ACC112 (cell line): ENCODE measurements at regions not wholly inside any gene's neighbourhood (a gene's known extent, or its start where the extent isn't known, plus 50 kb on each side); places are given as distances from the start of the nearest gene placed in this dataset.
"Not testable (repeated sequence)": the region's sequence is repeated elsewhere in the genome, so short reads cannot be mapped to it uniquely, and the experiment has no call there.

Experiments used
- H2AFZ ChIP-seq: fragments of 200-600 bp; sonication (generic); one replicate; pipeline ENCODE4 v1.6.0; 2017; ENCODE audit warnings: antibody characterized with exemption, low read length; ENCODE audit not compliant: unreplicated experiment
- H3K27ac ChIP-seq: fragments of 200-600 bp; sonication (generic); 2 replicates; pipeline ENCODE4 v1.5.1; 2014; ENCODE audit warnings: low read depth, mild to moderate bottlenecking, antibody characterized with exemption, low read length, moderate library complexity
- H3K27me3 ChIP-seq: fragments of 200-600 bp; sonication (generic); 2 replicates; pipeline ENCODE4 v1.6.1; 2014; ENCODE audit warnings: mild to moderate bottlenecking, antibody characterized with exemption, low read length, moderate library complexity, mixed read lengths; ENCODE audit not compliant: insufficient read depth
- H3K36me3 ChIP-seq: fragments of 200-600 bp; sonication (generic); 2 replicates; pipeline ENCODE4 v1.6.1; 2016; ENCODE audit warnings: mild to moderate bottlenecking, antibody characterized with exemption, low read length, moderate library complexity, mixed read lengths; ENCODE audit not compliant: insufficient read depth
- H3K4me1 ChIP-seq: fragments of 200-600 bp; sonication (generic); one replicate; pipeline ENCODE4 v1.6.1; 2016; ENCODE audit warnings: low read length, mixed read lengths; ENCODE audit not compliant: insufficient read depth, unreplicated experiment, control insufficient read depth
- H3K4me3 ChIP-seq: fragments of 200-600 bp; sonication (generic); 2 replicates; pipeline ENCODE4 v1.5.1; 2014; ENCODE audit warnings: mild to moderate bottlenecking, low read depth, low read length
- H3K79me2 ChIP-seq: fragments of 200-600 bp; sonication (generic); one replicate; pipeline ENCODE4 v1.6.0; 2016; ENCODE audit warnings: low read length; ENCODE audit not compliant: control insufficient read depth, unreplicated experiment, insufficient read depth

DNA sequence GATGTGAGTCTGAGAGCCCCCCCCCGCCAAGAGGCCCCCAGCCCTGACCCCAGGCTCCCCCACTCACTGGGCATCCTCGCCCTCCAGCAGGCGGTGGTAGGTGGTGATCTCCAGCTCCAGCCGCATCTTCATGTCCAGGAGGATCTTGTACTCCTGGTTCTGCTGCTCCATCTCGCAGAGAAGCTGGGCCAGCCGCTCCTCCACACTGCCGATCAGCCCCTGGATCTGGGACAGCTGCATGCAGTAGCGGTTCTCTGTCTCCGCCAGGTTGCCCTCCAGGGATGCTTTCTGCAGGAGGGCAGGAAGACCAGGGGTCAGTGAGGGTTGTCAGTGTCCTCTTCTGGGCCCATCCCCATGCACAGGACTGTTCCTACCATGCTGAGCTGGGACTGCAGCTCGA, 130.0 kb downstream of the TNFRSF13B start:
- not testable (repeated sequence) for H3K27me3 ChIP-seq, H3K79me2 ChIP-seq, H3K27ac ChIP-seq, H3K36me3 ChIP-seq, H3K4me1 ChIP-seq, H3K4me3 ChIP-seq, H2AFZ ChIP-seq

DNA sequence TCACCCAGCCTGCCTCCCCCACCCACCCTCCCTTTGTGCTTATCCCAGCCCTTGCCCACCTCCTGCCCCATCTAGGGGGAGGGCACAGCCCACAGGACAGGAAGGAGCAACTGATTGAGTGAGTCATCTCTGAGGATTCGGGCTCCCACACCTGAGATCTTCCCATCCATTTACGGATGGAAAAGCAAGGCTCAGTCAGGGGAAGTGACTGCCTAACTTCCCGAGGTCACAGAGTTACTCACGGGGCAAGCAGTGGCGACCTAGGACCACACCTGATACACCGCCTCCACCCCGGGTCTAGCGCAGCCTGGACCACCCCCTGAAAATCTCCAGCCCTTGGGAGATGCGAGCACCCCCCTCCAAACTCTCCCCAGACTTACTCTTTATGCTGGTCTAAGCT, 131.7 kb downstream of the TNFRSF13B start:
- not testable (repeated sequence) for H3K4me1 ChIP-seq, H3K79me2 ChIP-seq, H3K27me3 ChIP-seq, H3K36me3 ChIP-seq, H3K4me3 ChIP-seq, H2AFZ ChIP-seq, H3K27ac ChIP-seq

DNA sequence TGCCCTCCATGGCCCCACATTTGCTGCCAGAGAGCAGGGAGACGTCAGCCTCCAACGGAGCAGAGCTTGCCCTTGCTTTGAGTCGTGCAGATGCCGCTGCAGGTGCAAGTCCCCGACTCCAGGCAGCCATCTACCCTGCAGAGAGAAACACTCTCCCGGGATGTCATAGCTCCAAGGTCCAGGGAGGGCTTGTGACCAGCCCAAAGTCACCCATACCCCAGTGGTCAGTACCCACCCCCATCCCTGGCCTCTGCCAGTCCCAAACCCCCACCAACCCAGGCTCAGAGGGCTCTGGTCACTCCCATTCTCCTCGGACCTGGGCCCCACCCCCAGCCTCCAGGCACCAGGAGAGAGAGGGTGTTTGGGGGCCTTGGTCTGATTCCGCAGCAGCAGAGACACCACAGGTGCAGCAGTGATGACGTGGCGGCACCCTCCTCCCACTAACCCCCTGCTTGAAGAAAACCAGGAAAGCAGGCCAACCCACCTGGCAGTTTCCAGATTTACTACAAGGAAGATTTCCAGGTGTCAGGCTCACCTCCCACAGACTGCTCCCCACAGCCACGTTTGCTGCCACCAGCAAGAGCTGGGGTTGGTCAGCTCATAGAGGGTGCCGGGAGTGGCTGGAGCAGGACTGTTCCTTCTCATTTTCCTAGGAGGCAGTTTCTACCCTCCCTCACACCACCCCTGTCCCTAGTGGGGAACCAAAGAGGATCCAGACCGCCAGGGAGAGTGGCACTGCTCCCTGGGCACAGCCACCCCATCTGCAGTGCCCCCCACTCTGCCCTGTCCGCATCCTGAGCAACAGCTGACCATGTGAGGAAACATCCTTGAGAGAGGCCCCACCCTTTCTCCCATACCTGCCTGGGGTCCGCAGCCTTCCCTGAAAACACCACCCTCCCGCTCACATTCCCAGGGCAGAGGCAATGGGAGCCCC, 132.4 kb downstream of the TNFRSF13B start:
- not testable (repeated sequence) for H3K27ac ChIP-seq, H3K4me1 ChIP-seq, H3K79me2 ChIP-seq, H3K27me3 ChIP-seq, H2AFZ ChIP-seq, H3K36me3 ChIP-seq, H3K4me3 ChIP-seq

DNA sequence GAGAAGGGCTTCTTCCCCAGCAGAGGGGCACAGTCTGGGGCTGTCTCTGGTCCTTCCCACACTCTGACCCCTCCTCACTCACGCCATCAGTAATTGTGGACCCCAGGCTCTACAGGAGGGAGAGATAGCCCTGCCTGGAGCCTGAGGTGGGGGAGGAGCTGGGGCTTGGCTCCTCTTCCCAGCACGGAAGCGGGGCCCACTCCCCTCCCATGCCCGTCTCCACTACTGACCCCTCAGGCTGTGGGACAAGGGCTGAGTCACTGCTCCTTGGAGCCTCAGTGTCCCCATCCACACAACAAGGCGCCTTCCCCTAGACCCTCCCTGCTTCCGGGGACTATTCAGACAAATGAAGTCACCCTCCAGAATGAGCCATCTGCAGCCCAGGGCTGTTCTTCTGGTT, 133.1 kb downstream of the TNFRSF13B start:
- H3K79me2 ChIP-seq, H3K4me3 ChIP-seq, H3K4me1 ChIP-seq, H3K36me3 ChIP-seq, H3K27me3 ChIP-seq, H2AFZ ChIP-seq, H3K27ac ChIP-seq: not testable (repeated sequence)

DNA sequence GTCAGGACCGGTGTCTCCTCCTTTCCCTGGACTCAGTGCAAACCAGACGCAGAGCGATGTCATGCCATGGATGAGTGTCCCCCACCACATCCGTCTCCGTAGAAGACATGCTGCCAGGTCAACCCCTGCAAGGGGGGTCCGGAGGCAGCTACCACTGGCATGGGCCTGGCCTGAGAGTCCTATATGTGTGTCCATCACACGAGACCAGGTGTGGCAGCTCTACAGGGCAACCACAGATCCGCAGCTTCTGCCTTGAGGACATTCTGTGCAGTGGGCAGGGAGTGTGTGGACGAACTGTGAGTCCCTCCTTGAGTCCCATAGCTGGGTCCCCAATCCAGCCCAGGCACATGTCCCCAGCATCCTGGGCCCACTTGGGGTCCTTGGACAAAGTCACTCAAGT, 133.6 kb downstream of the TNFRSF13B start:
- not testable (repeated sequence) for H3K27ac ChIP-seq, H3K4me1 ChIP-seq, H2AFZ ChIP-seq, H3K4me3 ChIP-seq, H3K79me2 ChIP-seq, H3K36me3 ChIP-seq, H3K27me3 ChIP-seq

DNA sequence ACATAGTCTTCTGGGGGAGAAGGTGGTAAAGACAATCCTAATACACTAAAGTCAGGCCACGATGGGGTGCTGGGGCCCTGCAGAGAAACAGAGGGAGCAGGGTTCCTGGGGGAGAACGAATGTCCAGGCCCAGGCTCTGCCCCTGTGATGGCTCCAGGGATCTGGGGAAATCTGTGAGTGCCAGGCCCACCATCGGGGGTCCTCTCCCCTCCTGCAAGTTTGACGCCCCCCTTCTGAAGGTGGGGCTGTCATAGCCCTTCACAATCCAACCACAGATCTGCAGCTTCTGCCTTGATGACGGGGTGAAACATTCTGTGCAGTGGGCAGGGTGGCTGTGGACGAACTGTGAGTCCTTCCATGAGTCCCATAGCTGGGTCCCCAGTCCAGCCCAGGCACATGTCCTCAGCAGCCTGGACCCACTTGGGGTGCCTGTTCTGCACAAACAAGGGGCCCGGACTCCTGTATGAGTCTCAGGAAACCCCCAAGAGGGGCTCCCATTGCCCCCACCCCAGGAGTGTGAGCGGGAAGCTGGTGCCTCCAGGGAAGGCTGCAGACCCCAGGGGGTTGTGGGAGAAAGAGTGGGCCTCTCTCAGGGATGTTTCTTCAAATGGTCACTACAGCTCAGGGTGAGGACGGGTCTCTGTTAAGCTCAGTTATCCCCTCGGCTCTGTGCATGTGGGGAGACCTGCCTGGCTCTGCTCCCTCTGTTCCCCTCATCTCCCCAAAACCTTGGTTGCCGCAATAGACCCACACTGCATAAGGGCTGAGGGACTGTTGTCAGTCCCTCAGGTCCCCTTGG, 134.3 kb downstream of the TNFRSF13B start:
- not testable (repeated sequence) for H2AFZ ChIP-seq, H3K27me3 ChIP-seq, H3K27ac ChIP-seq, H3K79me2 ChIP-seq, H3K4me1 ChIP-seq, H3K4me3 ChIP-seq, H3K36me3 ChIP-seq

DNA sequence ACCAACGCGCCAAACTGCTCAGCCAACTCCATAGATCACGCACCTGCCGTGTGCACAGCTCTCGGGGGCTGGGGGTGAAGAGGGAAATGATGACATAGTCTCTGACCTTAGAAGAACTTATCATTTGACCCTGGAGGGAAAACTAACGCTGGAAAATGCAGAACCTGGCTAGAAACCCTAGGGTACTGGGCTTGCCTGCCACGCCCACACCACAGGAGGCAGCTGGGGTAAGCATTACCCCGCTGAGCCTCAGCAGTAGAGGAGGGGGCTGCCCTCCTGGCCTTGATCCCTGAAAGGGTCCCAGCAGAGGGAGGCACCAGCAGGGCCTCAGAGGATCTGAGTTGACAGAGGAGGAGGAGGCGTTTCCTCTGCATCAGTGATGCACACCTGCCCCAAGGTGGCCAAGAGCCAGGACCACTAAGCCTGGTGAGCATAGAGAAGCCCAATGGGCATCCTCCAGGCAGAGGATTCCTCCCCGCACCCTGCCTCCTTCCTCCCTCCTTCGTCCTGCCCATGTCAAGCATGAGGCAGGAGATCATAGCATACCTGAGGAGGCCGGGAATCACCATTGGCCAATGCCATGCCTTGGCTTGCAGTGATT, 135.5 kb downstream of the TNFRSF13B start:
- H3K79me2 ChIP-seq, H3K4me3 ChIP-seq, H3K27ac ChIP-seq, H3K4me1 ChIP-seq, H2AFZ ChIP-seq, H3K27me3 ChIP-seq, H3K36me3 ChIP-seq: not testable (repeated sequence)

DNA sequence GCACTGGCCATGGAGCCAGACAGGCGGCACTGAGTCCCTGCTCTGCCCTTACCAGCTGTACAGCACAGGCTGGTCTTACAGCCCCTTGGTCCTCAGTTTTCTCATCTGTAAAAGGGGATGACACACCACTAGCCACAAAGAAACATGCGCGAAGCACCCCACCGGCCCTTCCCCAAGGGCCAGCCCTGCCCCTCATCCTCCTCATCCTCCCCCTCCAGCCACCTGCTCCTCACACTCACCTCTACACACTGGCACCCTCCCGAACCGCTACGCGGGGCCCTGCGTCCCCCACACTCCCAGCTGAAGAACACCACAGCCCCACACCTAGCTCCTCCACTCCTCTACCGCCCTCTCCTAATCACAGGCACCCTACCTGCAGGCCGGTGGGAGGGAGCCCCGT, 138.4 kb downstream of the TNFRSF13B start:
- H2AFZ ChIP-seq, H3K4me1 ChIP-seq, H3K4me3 ChIP-seq, H3K27ac ChIP-seq, H3K36me3 ChIP-seq, H3K27me3 ChIP-seq, H3K79me2 ChIP-seq: not testable (repeated sequence)

DNA sequence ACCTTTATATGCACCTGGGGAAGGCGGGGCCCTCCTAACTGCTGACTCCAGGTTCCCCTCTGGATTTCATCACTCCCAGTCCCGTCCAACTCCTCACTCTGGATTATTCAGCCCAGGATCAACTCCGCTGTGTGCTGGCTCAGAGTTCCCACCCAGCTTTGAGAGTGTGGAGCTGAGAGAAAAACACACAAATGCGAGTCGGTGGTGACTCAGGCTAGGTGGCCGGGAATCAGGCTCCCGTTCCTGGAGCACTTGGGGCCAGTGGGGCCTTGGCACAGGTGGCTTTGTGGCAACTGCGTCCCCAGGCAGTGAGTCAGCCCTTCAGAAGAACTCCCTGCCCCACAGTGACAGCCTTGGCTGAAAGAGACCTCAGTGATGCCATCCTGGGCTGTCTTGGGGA, 139.1 kb downstream of the TNFRSF13B start:
- H2AFZ ChIP-seq, H3K79me2 ChIP-seq, H3K27me3 ChIP-seq, H3K27ac ChIP-seq, H3K4me1 ChIP-seq, H3K4me3 ChIP-seq, H3K36me3 ChIP-seq: not testable (repeated sequence)

DNA sequence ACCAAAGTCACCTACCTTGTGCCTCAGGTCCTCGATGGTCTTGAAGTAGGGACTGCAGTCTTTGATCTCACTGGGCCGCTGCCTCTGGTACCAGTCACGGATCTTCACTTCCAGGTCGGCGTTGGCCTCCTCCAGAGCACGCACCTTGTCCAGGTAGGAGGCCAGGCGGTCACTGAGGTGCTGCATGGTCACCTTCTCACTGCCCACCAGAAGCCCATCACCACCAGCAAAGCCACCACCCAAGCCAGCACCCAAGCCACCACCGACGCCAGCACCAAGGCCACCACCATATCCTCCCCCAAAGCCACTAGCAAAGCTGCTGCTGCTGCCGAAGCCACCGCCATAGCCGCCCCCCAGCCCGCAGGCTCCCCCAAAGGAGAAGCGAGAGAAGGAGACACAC, 139.7 kb downstream of the TNFRSF13B start:
- not testable (repeated sequence) for H3K4me1 ChIP-seq, H3K36me3 ChIP-seq, H3K27me3 ChIP-seq, H2AFZ ChIP-seq, H3K79me2 ChIP-seq, H3K27ac ChIP-seq, H3K4me3 ChIP-seq

DNA sequence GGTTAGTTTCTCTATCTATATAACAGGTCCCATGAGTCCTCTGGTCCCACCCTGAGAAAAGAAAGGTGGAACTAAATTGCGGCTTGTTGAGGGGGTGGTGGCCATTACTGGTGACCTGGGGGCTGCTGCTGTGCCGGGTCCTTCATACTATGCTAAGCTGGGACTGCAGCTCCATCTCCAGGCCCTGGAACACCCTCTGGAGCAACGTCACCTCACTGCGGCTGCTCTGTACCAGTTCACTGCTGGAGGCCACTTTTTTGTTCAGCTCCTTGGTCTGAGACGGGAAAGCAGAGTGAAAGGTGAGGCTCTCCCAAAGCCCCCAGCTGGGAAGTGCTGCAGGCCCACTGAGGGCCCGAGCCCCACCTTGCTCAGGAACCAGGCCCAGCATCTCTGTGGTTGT, 140.7 kb downstream of the CCDC144A start:
- not testable (repeated sequence) for H3K4me1 ChIP-seq, H3K27ac ChIP-seq, H3K36me3 ChIP-seq, H3K4me3 ChIP-seq, H3K79me2 ChIP-seq, H2AFZ ChIP-seq, H3K27me3 ChIP-seq
